ENCODE measurements at regions not wholly inside any gene's neighbourhood (a gene's known extent, or its start where the extent isn't known, plus 50 kb on each side); places are given as distances from the start of the nearest gene placed in this dataset.

DNA sequence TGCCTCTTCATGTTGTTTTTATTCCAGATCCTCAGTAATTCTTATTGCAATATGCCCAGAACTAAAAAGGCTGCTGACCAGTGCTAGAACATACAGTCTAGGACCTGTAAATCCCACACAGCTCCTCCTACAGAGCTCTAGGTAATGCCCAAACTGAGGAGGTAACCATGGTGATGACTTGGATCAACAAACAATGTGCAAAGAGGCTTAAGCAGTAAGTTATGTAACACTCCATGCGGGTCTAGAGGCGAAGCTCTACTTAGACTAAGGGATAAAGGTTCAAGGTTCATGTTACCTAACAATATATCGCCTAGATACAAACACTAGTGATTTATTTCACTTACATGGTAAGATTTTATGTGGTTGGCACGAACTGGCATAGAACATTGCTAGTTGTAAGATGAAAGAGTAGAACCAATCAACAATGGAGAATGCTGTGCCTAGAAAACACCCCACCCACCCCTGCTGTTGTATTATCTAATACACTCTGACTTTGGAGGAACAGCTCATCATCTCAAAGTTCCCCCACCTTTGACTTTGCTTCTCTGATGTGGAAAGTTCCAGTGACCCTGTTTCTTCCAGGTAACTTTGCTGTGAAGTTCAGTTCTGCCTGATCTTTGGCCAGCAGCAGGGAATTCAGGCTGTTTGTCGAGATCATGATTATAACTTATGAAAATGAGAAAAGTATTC lies 242.4 kb downstream of the ALDH8A1 start:
- TF ChIP-seq, protein P1, sequence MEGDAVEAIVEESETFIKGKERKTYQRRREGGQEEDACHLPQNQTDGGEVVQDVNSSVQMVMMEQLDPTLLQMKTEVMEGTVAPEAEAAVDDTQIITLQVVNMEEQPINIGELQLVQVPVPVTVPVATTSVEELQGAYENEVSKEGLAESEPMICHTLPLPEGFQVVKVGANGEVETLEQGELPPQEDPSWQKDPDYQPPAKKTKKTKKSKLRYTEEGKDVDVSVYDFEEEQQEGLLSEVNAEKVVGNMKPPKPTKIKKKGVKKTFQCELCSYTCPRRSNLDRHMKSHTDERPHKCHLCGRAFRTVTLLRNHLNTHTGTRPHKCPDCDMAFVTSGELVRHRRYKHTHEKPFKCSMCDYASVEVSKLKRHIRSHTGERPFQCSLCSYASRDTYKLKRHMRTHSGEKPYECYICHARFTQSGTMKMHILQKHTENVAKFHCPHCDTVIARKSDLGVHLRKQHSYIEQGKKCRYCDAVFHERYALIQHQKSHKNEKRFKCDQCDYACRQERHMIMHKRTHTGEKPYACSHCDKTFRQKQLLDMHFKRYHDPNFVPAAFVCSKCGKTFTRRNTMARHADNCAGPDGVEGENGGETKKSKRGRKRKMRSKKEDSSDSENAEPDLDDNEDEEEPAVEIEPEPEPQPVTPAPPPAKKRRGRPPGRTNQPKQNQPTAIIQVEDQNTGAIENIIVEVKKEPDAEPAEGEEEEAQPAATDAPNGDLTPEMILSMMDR (IDR thresholded peaks at IDR 0.05; ENCODE audit: extremely low read depth, missing control alignments) = no peak
- DNase-seq (ENCODE audit: low spot score) = no peak

DNA sequence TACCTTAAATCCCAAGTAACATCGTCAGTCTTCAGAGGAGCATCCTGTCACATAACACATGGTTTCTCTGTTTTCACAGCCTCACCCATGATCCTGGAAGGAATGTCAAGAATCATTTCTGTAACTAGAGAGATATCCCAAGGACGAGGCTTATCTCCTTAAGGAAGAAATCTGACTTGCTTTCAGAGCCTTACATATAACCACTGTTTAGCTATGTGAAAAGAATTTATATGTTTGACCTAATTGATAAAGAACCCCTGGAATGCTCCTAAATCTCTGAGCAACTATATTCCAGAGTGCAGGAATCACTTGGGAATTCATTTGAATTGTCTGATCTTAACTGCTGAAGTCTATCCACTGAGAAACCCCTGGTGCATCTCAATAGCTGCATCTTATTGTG lies 243.1 kb downstream of the ALDH8A1 start:
- TF ChIP-seq, protein P1 (IDR thresholded peaks at IDR 0.05; ENCODE audit: extremely low read depth, missing control alignments) = no peak
- no peak for DNase-seq (ENCODE audit: low spot score)

DNA sequence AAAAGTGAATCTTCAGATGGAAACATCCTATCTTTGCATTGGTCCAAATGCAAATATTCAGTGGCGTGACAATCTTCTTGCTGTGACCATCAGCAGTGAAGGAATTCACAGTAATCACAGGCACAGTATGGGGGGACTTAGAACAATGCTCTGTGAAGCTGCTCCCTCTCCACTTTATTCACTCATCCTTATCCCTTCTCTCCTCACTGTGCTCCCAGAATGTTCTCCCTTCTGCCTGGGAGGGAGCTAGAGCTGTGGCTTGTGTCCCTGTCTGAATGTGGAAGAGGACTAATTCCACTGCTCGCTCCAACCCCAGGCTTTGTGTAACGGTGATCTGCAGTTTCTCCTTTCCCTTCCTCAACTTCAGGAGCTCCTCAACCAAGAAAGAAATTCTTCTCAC lies 243.7 kb downstream of the ALDH8A1 start:
- TF ChIP-seq, protein P1 (IDR thresholded peaks at IDR 0.05; ENCODE audit: extremely low read depth, missing control alignments) = no peak
- DNase-seq (ENCODE audit: low spot score) = no peak

DNA sequence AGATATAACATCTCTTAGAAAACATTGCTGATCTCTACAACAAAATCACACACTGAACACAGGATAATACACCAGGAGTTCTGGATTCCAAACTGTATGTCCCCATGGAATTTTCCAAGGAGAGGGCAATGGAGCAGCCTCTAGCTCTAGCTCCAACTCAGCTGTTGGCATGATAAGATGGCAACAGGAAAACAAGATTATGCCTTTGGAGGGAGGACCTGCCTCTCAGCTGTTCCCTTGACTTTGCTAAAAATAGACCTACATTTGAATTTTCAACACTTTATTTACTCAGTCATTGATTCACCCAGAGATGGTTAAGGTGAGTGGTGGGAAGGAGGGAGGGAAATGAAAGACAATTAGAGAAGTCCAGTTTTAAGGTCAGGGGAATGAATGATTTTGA lies 246.7 kb downstream of the ALDH8A1 start:
- no peak for DNase-seq (ENCODE audit: low spot score)
- TF ChIP-seq, protein P1 (IDR thresholded peaks at IDR 0.05; ENCODE audit: extremely low read depth, missing control alignments) = no peak

DNA sequence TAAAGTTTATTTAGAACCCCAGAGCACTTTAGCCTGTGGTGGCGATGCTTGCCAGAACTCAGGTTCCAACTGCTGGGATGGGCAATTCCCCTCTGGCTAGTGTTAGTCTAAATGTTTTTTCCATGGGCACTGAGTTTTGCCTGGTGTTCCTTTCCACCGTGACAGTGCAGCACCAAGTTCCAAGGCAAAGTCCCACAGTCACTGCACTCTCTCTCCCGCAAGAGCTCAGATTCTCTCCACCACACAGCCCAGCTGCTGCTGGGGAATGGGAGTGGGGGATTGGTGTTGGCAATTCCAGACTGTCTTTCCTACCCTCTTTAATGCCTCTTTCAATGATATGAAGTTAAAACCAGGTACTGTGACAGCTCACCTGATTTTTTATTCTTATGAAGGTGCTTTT lies 247.6 kb downstream of the ALDH8A1 start:
- DNase-seq (ENCODE audit: low spot score) = no peak
- TF ChIP-seq, protein P1 (IDR thresholded peaks at IDR 0.05; ENCODE audit: extremely low read depth, missing control alignments) = no peak

DNA sequence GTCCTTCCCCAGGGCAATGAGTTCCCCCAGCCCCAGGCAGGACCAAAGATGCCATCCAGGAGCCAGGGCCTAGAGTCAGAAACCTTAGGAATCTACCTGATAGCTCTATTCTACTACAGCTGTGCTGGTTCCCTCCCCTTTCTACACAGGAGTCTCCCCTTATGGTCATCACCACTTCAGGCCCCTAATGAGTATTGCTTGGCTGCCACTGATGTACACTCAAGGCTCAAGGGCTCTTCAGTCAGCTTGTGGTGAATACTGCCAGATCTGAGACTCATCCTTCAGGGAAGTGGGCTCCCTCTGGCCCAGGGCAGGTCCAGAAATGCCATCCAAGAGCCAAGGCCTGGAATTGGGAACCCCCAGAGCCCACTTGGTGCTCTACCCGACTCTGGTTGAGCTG lies 248.6 kb downstream of the ALDH8A1 start:
- TF ChIP-seq, protein P1 (IDR thresholded peaks at IDR 0.05; ENCODE audit: extremely low read depth, missing control alignments) = no peak
- DNase-seq (ENCODE audit: low spot score) = no peak

DNA sequence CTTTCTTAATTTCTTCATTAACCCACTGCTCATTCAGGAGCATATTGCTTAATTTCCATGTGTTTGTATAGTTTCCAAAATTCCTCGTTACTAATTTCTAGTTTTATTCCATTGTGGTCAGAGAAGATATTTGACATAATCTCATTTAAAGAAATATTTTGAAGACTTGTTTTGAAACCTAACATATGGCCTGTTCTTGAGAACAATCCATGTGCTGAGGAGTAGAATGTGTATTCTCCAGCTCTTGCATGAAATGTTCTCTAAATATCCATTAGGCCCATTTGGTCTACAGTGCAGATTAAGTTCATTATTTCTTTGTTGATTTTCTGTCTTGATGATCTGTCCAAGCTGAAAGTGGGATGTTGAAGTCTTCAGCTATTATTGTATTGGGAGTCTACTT lies 251.7 kb downstream of the ALDH8A1 start:
- TF ChIP-seq, protein P1 (IDR thresholded peaks at IDR 0.05; ENCODE audit: extremely low read depth, missing control alignments) = no peak
- DNase-seq (ENCODE audit: low spot score) = no peak
